Thyroid gland (tissue), 4 donors: ENCODE measurements at regions not wholly inside any gene's neighbourhood (a gene's known extent, or its start where the extent isn't known, plus 50 kb on each side); places are given as distances from the start of the nearest gene placed in this dataset.

Experiments
- CTCF ChIP-seq, 6 experiments: fragments of 200-600 bp in 3 of 6; fragments of 450-650 bp in 3 of 6; sonication (generic) in 3 of 6; IDR thresholded peaks; one replicate each; pipeline ENCODE4 v1.5.1; 2016 to 2019; ENCODE audit warnings: antibody characterized with exemption in 6 of 6, mild to moderate bottlenecking in 2 of 6, inconsistent platforms in 1 of 6, moderate library complexity in 1 of 6
- POLR2A ChIP-seq, 2 donors: fragments of 450-650 bp; IDR thresholded peaks; one replicate each; pipeline ENCODE4 v1.6.1; 2017; ENCODE audit warnings: antibody characterized with exemption in 2 of 2, mild to moderate bottlenecking in 2 of 2, moderate library complexity in 1 of 2

GRCh38 chr15:39432912-39433348, 147.9 kb upstream of the THBS1 start:
- TF ChIP-seq CTCF (IDR thresholded peaks at IDR 0.05) (no peak), POLR2A (IDR thresholded peaks at IDR 0.05) (no peak)
